Caco-2 (cell line): ENCODE measurements at regions not wholly inside any gene's neighbourhood (a gene's known extent, or its start where the extent isn't known, plus 50 kb on each side); places are given as distances from the start of the nearest gene placed in this dataset.

Experiments used
- BruUV-seq: library from RNA; stranded (reverse); fragments of 400-500 nt; replicated peaks from 2 replicates; lab custom pipeline; 2021; lab: Mats Ljungman, UMichigan
- CTCF ChIA-PET: fragments of 300-600 bp; sonication (Branson Sonifier 250); formaldehyde crosslinking; loops from one replicate; lab custom pipeline; 2022; ENCODE audit warnings: antibody characterized with exemption; lab: Charles Lee
- POLR2A ChIA-PET: fragments of 300-600 bp; sonication (Branson Sonifier 250); formaldehyde crosslinking; loops from one replicate; lab custom pipeline; 2022; ENCODE audit warnings: antibody characterized with exemption; lab: Charles Lee
- DNase-seq, 2 experiments: peaks; one replicate each; pipeline versions ENCODE4 v3.0.0 to v3.0.0-alpha.2; 2020 to 2022
- H3K27me3 ChIP-seq: replicated peaks from 2 replicates; pipeline ENCODE4 v1.6.0; 2011; ENCODE audit warnings: low read length; ENCODE audit not compliant: control insufficient read depth, insufficient read depth
- H3K36me3 ChIP-seq: 2 replicates; pipeline ENCODE4 v1.5.1; 2011; ENCODE audit warnings: low read length; ENCODE audit not compliant: control insufficient read depth, insufficient read depth
- H3K4me1 ChIP-seq: fragments of 250-450 bp; sonication (Bioruptor Pico); 2 replicates; pipeline ENCODE4 v1.5.1; 2020; ENCODE audit warnings: mild to moderate bottlenecking
- H3K4me3 ChIP-seq: 2 replicates; pipeline ENCODE4 v1.5.1; 2011; ENCODE audit warnings: low read depth, mild to moderate bottlenecking, control low read depth, low read length
- H3K9me3 ChIP-seq: fragments of 250-450 bp; sonication (Bioruptor Pico); 2 replicates; pipeline ENCODE4 v1.5.1; 2020; ENCODE audit warnings: mild to moderate bottlenecking, moderate library complexity
- H3K27ac Mint-ChIP-seq: one replicate; pipeline ENCODE4 v1.8.0; 2022; ENCODE audit warnings: mixed read lengths; ENCODE audit not compliant: unreplicated experiment
- H3K27me3 Mint-ChIP-seq: one replicate; pipeline ENCODE4 v1.8.0; 2022; ENCODE audit warnings: mixed read lengths; ENCODE audit not compliant: insufficient read depth, unreplicated experiment
- H3K36me3 Mint-ChIP-seq: one replicate; pipeline ENCODE4 v1.8.0; 2022; ENCODE audit warnings: mild to moderate bottlenecking, mixed read lengths; ENCODE audit not compliant: insufficient read depth, unreplicated experiment
- H3K4me1 Mint-ChIP-seq: one replicate; pipeline ENCODE4 v1.8.0; 2022; ENCODE audit warnings: low read depth, mixed read lengths; ENCODE audit not compliant: unreplicated experiment
- H3K4me3 Mint-ChIP-seq: one replicate; pipeline ENCODE4 v1.8.0; 2022; ENCODE audit warnings: mild to moderate bottlenecking, moderate library complexity, mixed read lengths; ENCODE audit not compliant: unreplicated experiment
- H3K9me3 Mint-ChIP-seq: one replicate; pipeline ENCODE4 v1.8.0; 2022; ENCODE audit warnings: mixed read lengths; ENCODE audit not compliant: unreplicated experiment
- CTCF ChIP-seq, 2 experiments: fragments of 200-600 bp in 1 of 2; IDR thresholded peaks; 1 replicate in 1 of 2; 2 replicates in 1 of 2; pipeline versions ENCODE4 v1.5.1 to v1.8.0; 2011 to 2022; ENCODE audit warnings: antibody characterized with exemption in 1 of 2, control low read depth in 1 of 2, inconsistent platforms in 1 of 2, low read depth in 1 of 2, low read length in 1 of 2, mild to moderate bottlenecking in 1 of 2, moderate library complexity in 1 of 2; ENCODE audit not compliant: insufficient read depth in 1 of 2, severe bottlenecking in 1 of 2, unreplicated experiment in 1 of 2
- intact Hi-C: fragments of 100-400 bp; cut with micrococcal nuclease; formaldehyde crosslinking; loops from one replicate; pipeline ENCODE4 v1.10.0; 2022; ENCODE audit not compliant: unreplicated experiment

- BruUV-seq, result no TSS peak
- intact Hi-C loops, result no loop called here
Measured at GRCh38 chr2:234373060-234373459, 123.8 kb downstream of the ARL4C start.

GRCh38 chr2:234372506-234372905, 124.4 kb downstream of the ARL4C start:
- H3K36me3 ChIP-seq, result no peaks in the 10 kb centered on the region
- Mint-ChIP-seq H3K4me1 (peaks cover 32% of the 10 kb centered on the region), H3K27me3 (no peaks in the 10 kb centered on the region), H3K27ac (peak overlapping the region; percentile 61), H3K9me3 (no peaks in the 10 kb centered on the region), H3K36me3 (no peaks in the 10 kb centered on the region), H3K4me3 (no peak overlapping the region)
- H3K9me3 ChIP-seq, result no peaks in the 10 kb centered on the region
- DNase-seq, result no peak
- H3K27me3 ChIP-seq, result no peaks in the 10 kb centered on the region
- ChIA-PET POLR2A (no interaction called here), CTCF (no interaction called here)
- no peak overlapping the region for H3K4me3 ChIP-seq
- intact Hi-C loops, result no loop called here
- no TSS peak for BruUV-seq
- TF ChIP-seq CTCF (IDR thresholded peaks at IDR 0.05; ENCODE audit: insufficient read depth in 1 of 2, low read depth in 1 of 2, low read length in 1 of 2, severe bottlenecking in 1 of 2, unreplicated experiment in 1 of 2), result no peak
- peaks cover 29% of the 10 kb centered on the region for H3K4me1 ChIP-seq

More at GRCh38 chr2:234373060-234373459, 123.8 kb downstream of the ARL4C start:
- no peak overlapping the region for H3K27ac Mint-ChIP-seq
- ChIA-PET CTCF (no interaction called here), POLR2A (no interaction called here)
- peaks cover 31% of the 10 kb centered on the region for H3K4me1 Mint-ChIP-seq
- DNase-seq, result no peak
- no peaks in the 10 kb centered on the region for H3K36me3 Mint-ChIP-seq
- H3K27me3 Mint-ChIP-seq, result no peaks in the 10 kb centered on the region
- Histone ChIP-seq H3K9me3 (no peaks in the 10 kb centered on the region), H3K4me3 (no peak overlapping the region), H3K4me1 (peaks cover 24% of the 10 kb centered on the region), H3K36me3 (no peaks in the 10 kb centered on the region), H3K27me3 (no peaks in the 10 kb centered on the region)
- H3K4me3 Mint-ChIP-seq, result no peak overlapping the region
- H3K9me3 Mint-ChIP-seq, result no peaks in the 10 kb centered on the region
- no peak for TF ChIP-seq CTCF (IDR thresholded peaks at IDR 0.05; ENCODE audit: insufficient read depth in 1 of 2, low read depth in 1 of 2, low read length in 1 of 2, severe bottlenecking in 1 of 2, unreplicated experiment in 1 of 2)

- Mint-ChIP-seq H3K9me3 (no peaks in the 10 kb centered on the region), H3K27ac (peak overlapping the region; percentile 77), H3K27me3 (no peaks in the 10 kb centered on the region), H3K4me3 (no peak overlapping the region), H3K36me3 (peaks cover 21% of the 10 kb centered on the region), H3K4me1 (peaks cover 47% of the 10 kb centered on the region)
- DNase-seq, result peak; percentile 61 to 69
- intact Hi-C loops, result loop anchor here (10.0 kb wide), 1 partner anchor 174 kb away; no protein-coding TSS in a partner anchor
- Histone ChIP-seq H3K27me3 (no peaks in the 10 kb centered on the region), H3K4me1 (peaks cover 65% of the 10 kb centered on the region), H3K36me3 (no peaks in the 10 kb centered on the region), H3K9me3 (no peaks in the 10 kb centered on the region), H3K4me3 (no peak overlapping the region)
- CTCF ChIA-PET, result no interaction called here
- TF ChIP-seq CTCF (IDR thresholded peaks at IDR 0.05; ENCODE audit: insufficient read depth in 1 of 2, low read depth in 1 of 2, low read length in 1 of 2, severe bottlenecking in 1 of 2, unreplicated experiment in 1 of 2), result no peak
- no TSS peak for BruUV-seq
- POLR2A ChIA-PET, result interaction anchor here (0.8 kb wide), 2 partner anchors 42 to 128 kb away, joined by 3 to 4 read pairs; partner anchors contain the start of gene ARL4C
Measured at GRCh38 chr2:234368861-234369261, 128.0 kb downstream of the ARL4C start.
